GM12872 (cell line): ENCODE measurements at regions not wholly inside any gene's neighbourhood (a gene's known extent, or its start where the extent isn't known, plus 50 kb on each side); places are given as distances from the start of the nearest gene placed in this dataset.

Source experiments
- CTCF ChIP-seq: IDR thresholded peaks from 3 replicates; pipeline ENCODE4 v1.5.1; 2011; ENCODE audit warnings: low read depth, mild to moderate bottlenecking, low read length, moderate library complexity; ENCODE audit not compliant: insufficient read depth

- no peak for TF ChIP-seq CTCF
These were observed 148.4 kb downstream of the RPAP3 start for GRCh38 chr12:47557386-47557785.

- TF ChIP-seq CTCF, result no peak
These were observed 149.4 kb downstream of the RPAP3 start for GRCh38 chr12:47556261-47557030.

GRCh38 chr12:47554046-47554653 lies 151.7 kb downstream of the RPAP3 start:
- no peak for TF ChIP-seq CTCF

- TF ChIP-seq CTCF, result no peak
These were observed 152.6 kb downstream of the RPAP3 start for GRCh38 chr12:47553266-47553665.

- TF ChIP-seq CTCF, result no peak
These were observed 154.4 kb downstream of the RPAP3 start for GRCh38 chr12:47551426-47551851.

- no peak for TF ChIP-seq CTCF
These were observed 156.6 kb downstream of the RPAP3 start for GRCh38 chr12:47549258-47549657.

GRCh38 chr12:47548401-47548800 lies 157.4 kb downstream of the RPAP3 start:
- no peak for TF ChIP-seq CTCF
